GM06990 (cell line): ENCODE measurements at regions not wholly inside any gene's neighbourhood (a gene's known extent, or its start where the extent isn't known, plus 50 kb on each side); places are given as distances from the start of the nearest gene placed in this dataset.

Source experiments
- DNase-seq: peaks from one replicate; pipeline ENCODE4 v3.0.0-alpha.2; 2011; ENCODE audit not compliant: insufficient read length; ENCODE audit errors: extremely low read depth
- H3K27me3 ChIP-seq: replicated peaks from 2 replicates; pipeline ENCODE4 v1.6.0; 2011; ENCODE audit warnings: low read length; ENCODE audit not compliant: control insufficient read depth, insufficient read depth
- H3K36me3 ChIP-seq: 2 replicates; pipeline ENCODE4 v1.5.1; 2011; ENCODE audit warnings: low read length; ENCODE audit not compliant: control insufficient read depth, insufficient read depth
- H3K4me3 ChIP-seq: replicated peaks from 2 replicates; pipeline ENCODE4 v1.5.1; 2011; ENCODE audit warnings: low read depth, mild to moderate bottlenecking, control low read depth, low read length
- CTCF ChIP-seq: IDR thresholded peaks from 2 replicates; pipeline ENCODE4 v1.5.1; 2011; ENCODE audit warnings: low read length, control low read depth, mild to moderate bottlenecking, inconsistent platforms; ENCODE audit not compliant: insufficient read depth, poor library complexity, severe bottlenecking

- no peak for TF ChIP-seq CTCF
- no peak for DNase-seq
- Histone ChIP-seq H3K27me3 (peaks cover 1% of the 10 kb centered on the region), H3K36me3 (no peaks in the 10 kb centered on the region), H3K4me3 (no peak overlapping the region)
Measured at GRCh38 chr2:18077704-18078103, 199.2 kb downstream of the KCNS3 start.

DNA sequence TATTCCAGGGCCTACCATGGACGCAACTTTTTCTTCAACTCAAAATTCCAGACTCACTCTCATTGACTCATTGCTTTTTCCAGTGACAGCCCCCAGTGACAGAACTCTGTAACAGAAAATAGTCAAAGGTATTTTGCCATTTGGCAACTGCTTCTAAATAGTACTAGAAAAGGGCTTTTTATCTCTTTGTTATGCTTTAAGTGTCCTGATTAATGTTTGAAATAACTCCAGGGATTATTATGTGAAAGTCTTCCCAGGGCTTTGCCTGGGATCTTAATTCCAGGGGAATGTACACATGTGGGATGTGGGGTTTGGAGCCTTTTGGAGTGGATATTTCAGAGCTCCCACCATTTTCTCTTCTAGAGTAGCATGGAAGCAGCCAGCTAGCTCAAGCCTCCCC is 198.8 kb downstream of the KCNS3 start:
- Histone ChIP-seq H3K27me3 (peaks cover 1% of the 10 kb centered on the region), H3K4me3 (no peak overlapping the region), H3K36me3 (no peaks in the 10 kb centered on the region)
- TF ChIP-seq CTCF: no peak
- DNase-seq: no peak

GRCh38 chr2:18074476-18074875 is 196.0 kb downstream of the KCNS3 start:
- TF ChIP-seq CTCF: no peak
- H3K4me3 ChIP-seq: no peak overlapping the region
- no peak for DNase-seq
- H3K36me3 ChIP-seq: no peaks in the 10 kb centered on the region
- peaks cover 1% of the 10 kb centered on the region for H3K27me3 ChIP-seq

DNA sequence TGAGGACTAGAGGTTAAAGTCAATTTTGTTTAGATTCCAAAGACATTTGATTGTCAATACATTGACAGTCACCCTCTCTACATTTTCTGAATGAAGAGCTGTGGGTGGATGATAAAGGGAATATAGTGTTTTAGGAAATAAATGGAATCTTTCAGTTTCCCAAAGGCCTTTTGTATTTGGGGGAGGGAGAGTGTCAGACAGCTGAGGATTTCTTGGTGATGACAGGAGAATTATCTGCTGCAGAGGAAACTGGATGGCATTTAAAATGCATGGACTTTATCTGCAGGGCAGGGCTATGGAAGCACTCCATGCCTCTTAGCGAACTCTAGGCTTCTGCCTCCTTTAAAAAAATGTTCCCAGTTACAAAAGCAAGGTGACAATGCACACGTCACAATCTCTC is 195.1 kb downstream of the KCNS3 start:
- H3K27me3 ChIP-seq: peaks cover 1% of the 10 kb centered on the region
- TF ChIP-seq CTCF: no peak
- no peak for DNase-seq
- H3K4me3 ChIP-seq: no peak overlapping the region
- no peaks in the 10 kb centered on the region for H3K36me3 ChIP-seq

- DNase-seq: no peak
- no peaks in the 10 kb centered on the region for H3K36me3 ChIP-seq
- H3K4me3 ChIP-seq: no peak overlapping the region
- TF ChIP-seq CTCF: no peak
- no peaks in the 10 kb centered on the region; the same call in none of the 2 replicates for H3K27me3 ChIP-seq
Measured at GRCh38 chr2:18067588-18068384, 189.3 kb downstream of the KCNS3 start.
